ENCODE measurements at regions not wholly inside any gene's neighbourhood (a gene's known extent, or its start where the extent isn't known, plus 50 kb on each side); places are given as distances from the start of the nearest gene placed in this dataset.

DNA sequence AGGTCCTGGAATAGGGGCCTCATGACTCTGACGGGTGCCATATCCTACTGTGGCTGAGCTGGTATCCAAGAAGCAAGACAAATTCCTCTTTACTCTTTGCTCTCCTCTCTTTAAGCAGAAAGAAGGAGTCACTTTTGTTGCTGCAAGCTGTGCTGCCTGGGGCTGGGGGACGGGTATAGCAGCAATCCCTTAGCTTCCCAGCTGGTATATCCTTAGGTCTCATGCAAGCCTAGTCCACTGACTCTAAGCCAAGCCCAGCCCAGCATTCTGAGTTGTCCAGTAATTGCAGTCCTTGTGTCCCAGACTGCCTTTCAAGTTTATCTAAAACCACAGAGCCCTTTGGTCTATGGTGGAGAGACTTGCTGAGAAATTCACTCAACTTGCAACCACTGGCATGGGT lies 893.0 kb upstream of the PRR20A start:
- TF ChIP-seq CTBP1 (IDR thresholded peaks at IDR 0.05; ENCODE audit: borderline replicate concordance) (no peak), ZNF384 (IDR thresholded peaks at IDR 0.05) (no peak), SUZ12 (IDR thresholded peaks at IDR 0.05) (no peak), ELF4 (IDR thresholded peaks at IDR 0.05) (no peak), SP1 (IDR thresholded peaks at IDR 0.05) (no peak), NFRKB (IDR thresholded peaks at IDR 0.05) (no peak), FOXA1 (IDR thresholded peaks at IDR 0.05) (no peak), FOXM1 (IDR thresholded peaks at IDR 0.05; ENCODE audit: borderline replicate concordance) (no peak), BHLHE40 (IDR thresholded peaks at IDR 0.05; ENCODE audit: borderline replicate concordance) (no peak)
